IPS-18a (cell line): ENCODE measurements at regions not wholly inside any gene's neighbourhood (a gene's known extent, or its start where the extent isn't known, plus 50 kb on each side); places are given as distances from the start of the nearest gene placed in this dataset.

Source experiments
- H3K27ac ChIP-seq: one replicate; pipeline ENCODE4 v1.5.1; 2013; ENCODE audit warnings: low read length
- H3K27me3 ChIP-seq: one replicate; pipeline ENCODE4 v1.6.1; 2013; ENCODE audit warnings: mild to moderate bottlenecking, low read length; ENCODE audit not compliant: control insufficient read depth, insufficient read depth
- H3K36me3 ChIP-seq: one replicate; pipeline ENCODE4 v1.6.1; 2013; ENCODE audit warnings: low read depth, low read length; ENCODE audit not compliant: control insufficient read depth
- H3K4me1 ChIP-seq: one replicate; pipeline ENCODE4 v1.6.1; 2013; ENCODE audit warnings: low read depth, low read length; ENCODE audit not compliant: control insufficient read depth
- H3K4me3 ChIP-seq: one replicate; pipeline ENCODE4 v1.5.1; 2013; ENCODE audit warnings: low read length
- H3K9ac ChIP-seq: one replicate; pipeline ENCODE4 v1.6.1; 2013; ENCODE audit warnings: mild to moderate bottlenecking, low read length, moderate library complexity
- H3K9me3 ChIP-seq: one replicate; pipeline ENCODE4 v1.6.1; 2013; ENCODE audit warnings: low read depth, low read length; ENCODE audit not compliant: control insufficient read depth

GRCh38 chr4:41374490-41374889 lies 117.8 kb downstream of the UCHL1 start:
- Histone ChIP-seq H3K36me3 (no peaks in the 10 kb centered on the region), H3K27ac (no peak overlapping the region), H3K4me1 (no peaks in the 10 kb centered on the region), H3K4me3 (no peak overlapping the region), H3K27me3 (no peaks in the 10 kb centered on the region), H3K9ac (no peak overlapping the region), H3K9me3 (no peaks in the 10 kb centered on the region)

GRCh38 chr4:41375561-41375960 lies 118.8 kb downstream of the UCHL1 start:
- Histone ChIP-seq H3K9ac (no peak overlapping the region), H3K9me3 (no peaks in the 10 kb centered on the region), H3K27ac (no peak overlapping the region), H3K4me3 (no peak overlapping the region), H3K36me3 (no peaks in the 10 kb centered on the region), H3K4me1 (no peaks in the 10 kb centered on the region), H3K27me3 (no peaks in the 10 kb centered on the region)

- Histone ChIP-seq H3K27ac (no peak overlapping the region), H3K4me1 (no peaks in the 10 kb centered on the region), H3K4me3 (no peak overlapping the region), H3K36me3 (no peaks in the 10 kb centered on the region), H3K9me3 (no peaks in the 10 kb centered on the region), H3K9ac (no peak overlapping the region), H3K27me3 (no peaks in the 10 kb centered on the region)
Observed at GRCh38 chr4:41377196-41377595, 120.5 kb downstream of the UCHL1 start.

GRCh38 chr4:41379230-41379629 lies 122.5 kb downstream of the UCHL1 start:
- Histone ChIP-seq H3K9ac (no peak overlapping the region), H3K9me3 (no peaks in the 10 kb centered on the region), H3K36me3 (no peaks in the 10 kb centered on the region), H3K4me1 (no peaks in the 10 kb centered on the region), H3K27ac (no peak overlapping the region), H3K4me3 (no peak overlapping the region), H3K27me3 (no peaks in the 10 kb centered on the region)

- H3K36me3 ChIP-seq, result no peaks in the 10 kb centered on the region
- no peak overlapping the region for H3K9ac ChIP-seq
- no peaks in the 10 kb centered on the region for H3K9me3 ChIP-seq
- H3K27ac ChIP-seq, result no peak overlapping the region
- no peaks in the 10 kb centered on the region for H3K27me3 ChIP-seq
- H3K4me1 ChIP-seq, result no peaks in the 10 kb centered on the region
- no peak overlapping the region for H3K4me3 ChIP-seq
Observed at GRCh38 chr4:41380511-41381157, 123.9 kb downstream of the UCHL1 start.

- Histone ChIP-seq H3K36me3 (no peaks in the 10 kb centered on the region), H3K4me1 (no peaks in the 10 kb centered on the region), H3K9me3 (no peaks in the 10 kb centered on the region), H3K27ac (no peak overlapping the region), H3K4me3 (no peak overlapping the region), H3K9ac (no peak overlapping the region), H3K27me3 (no peaks in the 10 kb centered on the region)
Observed at GRCh38 chr4:41381384-41381783, 124.7 kb downstream of the UCHL1 start.

- no peak overlapping the region for H3K4me3 ChIP-seq
Observed at GRCh38 chr4:41384992-41385391, 128.3 kb downstream of the UCHL1 start.

GRCh38 chr4:41385481-41385880 lies 128.8 kb downstream of the UCHL1 start:
- Histone ChIP-seq H3K4me3 (no peak overlapping the region), H3K36me3 (no peaks in the 10 kb centered on the region), H3K27ac (no peak overlapping the region), H3K9me3 (no peaks in the 10 kb centered on the region), H3K27me3 (no peaks in the 10 kb centered on the region), H3K4me1 (no peaks in the 10 kb centered on the region), H3K9ac (no peak overlapping the region)

More at GRCh38 chr4:41384992-41385391, 128.3 kb downstream of the UCHL1 start:
- no peak overlapping the region for H3K27ac ChIP-seq
- H3K4me1 ChIP-seq, result no peaks in the 10 kb centered on the region
- no peaks in the 10 kb centered on the region for H3K9me3 ChIP-seq
- no peaks in the 10 kb centered on the region for H3K36me3 ChIP-seq
- no peak overlapping the region for H3K9ac ChIP-seq
- no peaks in the 10 kb centered on the region for H3K27me3 ChIP-seq

- H3K9ac ChIP-seq, result no peak overlapping the region
- no peaks in the 10 kb centered on the region for H3K4me1 ChIP-seq
- no peak overlapping the region for H3K4me3 ChIP-seq
- no peak overlapping the region for H3K27ac ChIP-seq
- no peaks in the 10 kb centered on the region for H3K36me3 ChIP-seq
- H3K27me3 ChIP-seq, result no peaks in the 10 kb centered on the region
- H3K9me3 ChIP-seq, result no peaks in the 10 kb centered on the region
Observed at GRCh38 chr4:41388080-41388479, 131.4 kb downstream of the UCHL1 start.

- Histone ChIP-seq H3K27ac (no peak overlapping the region), H3K4me3 (no peak overlapping the region), H3K36me3 (no peaks in the 10 kb centered on the region), H3K9ac (no peak overlapping the region), H3K9me3 (no peaks in the 10 kb centered on the region), H3K4me1 (no peaks in the 10 kb centered on the region), H3K27me3 (no peaks in the 10 kb centered on the region)
Observed at GRCh38 chr4:41389356-41389755, 132.6 kb downstream of the UCHL1 start.

- H3K27ac ChIP-seq, result no peak overlapping the region
- H3K27me3 ChIP-seq, result no peaks in the 10 kb centered on the region
- H3K36me3 ChIP-seq, result no peaks in the 10 kb centered on the region
- no peak overlapping the region for H3K4me3 ChIP-seq
- no peaks in the 10 kb centered on the region for H3K9me3 ChIP-seq
- no peaks in the 10 kb centered on the region for H3K4me1 ChIP-seq
- no peak overlapping the region for H3K9ac ChIP-seq
Observed at GRCh38 chr4:41390661-41391060, 133.9 kb downstream of the UCHL1 start.

- Histone ChIP-seq H3K27ac (no peak overlapping the region), H3K9ac (no peak overlapping the region), H3K9me3 (no peaks in the 10 kb centered on the region), H3K4me3 (no peak overlapping the region), H3K36me3 (no peaks in the 10 kb centered on the region), H3K4me1 (no peaks in the 10 kb centered on the region), H3K27me3 (no peaks in the 10 kb centered on the region)
Observed at GRCh38 chr4:41391271-41391670, 134.5 kb downstream of the UCHL1 start.
